ENCODE measurements at regions not wholly inside any gene's neighbourhood (a gene's known extent, or its start where the extent isn't known, plus 50 kb on each side); places are given as distances from the start of the nearest gene placed in this dataset.

DNA sequence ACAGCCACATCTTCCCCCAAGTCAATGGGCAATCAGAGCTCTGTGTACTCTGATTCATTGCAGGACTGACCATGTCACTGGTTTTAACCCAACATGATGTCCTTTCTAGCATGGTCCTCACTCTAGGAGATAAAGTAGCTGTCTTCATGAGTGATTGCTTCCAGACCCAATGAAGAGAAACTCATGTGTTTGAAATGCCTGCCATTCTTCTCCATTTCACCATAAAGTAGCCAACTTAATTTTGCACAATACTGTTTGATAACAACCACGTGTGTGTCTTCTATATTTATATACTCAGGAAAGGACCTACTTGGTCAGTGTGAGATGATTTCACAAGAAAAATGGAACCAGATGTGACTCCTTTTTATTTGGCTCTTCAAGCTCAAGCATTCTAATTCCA is 172.5 kb downstream of the AXIN2 start:
- TF ChIP-seq CTCF (IDR thresholded peaks at IDR 0.05) (no peak), POLR2A (IDR thresholded peaks at IDR 0.05) (no peak)
- Histone ChIP-seq H3K36me3 (ENCODE audit: low read depth, missing control alignments) (no peaks in the 10 kb centered on the region), H3K27me3 (no peaks in the 10 kb centered on the region), H3K4me1 (no peaks in the 10 kb centered on the region), H3K27ac (no peak overlapping the region), H3K4me3 (no peak overlapping the region), H3K9me3 (no peaks in the 10 kb centered on the region)
- WGBS, 2 donors, result 42 to 53% methylated on average over 1 of the region's 1 CpG
- intact Hi-C loops (cut with DNase I; ENCODE audit: low total_unique reads), result no loop called here
- DNase-seq, result no peak

DNA sequence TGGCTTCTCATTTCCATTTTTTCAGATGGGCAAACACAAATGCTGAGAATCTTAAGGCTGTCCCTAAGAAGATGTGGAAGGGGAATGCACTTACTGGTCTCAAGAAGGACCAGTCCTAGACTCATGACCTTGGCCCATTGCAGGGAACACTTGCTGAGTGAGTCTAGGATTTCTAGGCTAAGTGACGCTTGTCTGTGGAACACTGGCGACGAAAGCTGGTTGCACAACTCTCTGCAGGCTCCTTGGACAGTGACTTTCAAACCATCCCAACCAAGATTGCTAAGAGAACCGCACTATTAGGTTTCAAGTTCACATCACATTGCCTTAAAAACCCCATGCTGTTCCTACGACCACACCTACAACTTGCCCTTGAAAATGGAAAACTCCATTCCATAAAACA is 174.1 kb downstream of the AXIN2 start:
- no peak for DNase-seq
- no peak overlapping the region for H3K27ac ChIP-seq
- H3K36me3 ChIP-seq (ENCODE audit: low read depth, missing control alignments), result no peaks in the 10 kb centered on the region
- 90 to 93% methylated on average over 5 of the region's 5 CpGs for WGBS, 2 donors
- no peaks in the 10 kb centered on the region for H3K9me3 ChIP-seq
- TF ChIP-seq CTCF (IDR thresholded peaks at IDR 0.05), result no peak
- no peak for TF ChIP-seq POLR2A (IDR thresholded peaks at IDR 0.05)
- H3K4me1 ChIP-seq, result no peaks in the 10 kb centered on the region
- H3K27me3 ChIP-seq, result no peaks in the 10 kb centered on the region
- H3K4me3 ChIP-seq, result no peak overlapping the region
- intact Hi-C loops (cut with DNase I; ENCODE audit: low total_unique reads), result no loop called here

DNA sequence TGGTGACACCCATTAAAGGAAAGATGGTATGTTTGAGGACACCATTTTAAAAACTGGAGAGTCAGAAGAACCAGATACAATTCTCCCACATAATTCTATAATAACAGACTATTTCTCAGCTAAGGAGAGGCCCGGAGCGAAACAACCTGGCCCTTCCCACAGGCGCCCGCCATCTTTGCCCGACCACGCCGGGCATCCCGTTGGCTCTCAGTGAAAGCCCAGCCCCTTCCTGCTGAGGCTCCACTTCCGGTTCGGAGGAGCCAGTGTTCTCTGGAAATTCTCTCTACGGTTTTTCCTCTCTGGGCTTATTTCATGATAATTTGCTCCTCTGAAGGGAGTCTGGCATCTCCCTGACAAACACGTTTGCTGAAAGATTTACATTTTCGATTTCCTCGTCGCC is 175.7 kb downstream of the AXIN2 start:
- no peaks in the 10 kb centered on the region for H3K9me3 ChIP-seq
- DNase-seq, result peak; percentile 50
- intact Hi-C loops (cut with DNase I; ENCODE audit: low total_unique reads), result no loop called here
- H3K4me3 ChIP-seq, result peak overlapping the region; percentile 24 to 33
- WGBS, 2 donors, result 56 to 87% methylated on average over 15 of the region's 15 CpGs
- H3K27me3 ChIP-seq, result no peaks in the 10 kb centered on the region
- no peaks in the 10 kb centered on the region for H3K36me3 ChIP-seq (ENCODE audit: low read depth, missing control alignments)
- H3K27ac ChIP-seq, result no peak overlapping the region
- TF ChIP-seq CTCF (IDR thresholded peaks at IDR 0.05) (no peak), POLR2A (IDR thresholded peaks at IDR 0.05) (no peak)
- H3K4me1 ChIP-seq, result no peaks in the 10 kb centered on the region

- no peaks in the 10 kb centered on the region for H3K4me1 ChIP-seq
- intact Hi-C loops (cut with DNase I; ENCODE audit: low total_unique reads), result no loop called here
Observed at GRCh38 chr17:65385071-65385470, 176.4 kb downstream of the AXIN2 start.

More at GRCh38 chr17:65385071-65385470, 176.4 kb downstream of the AXIN2 start:
- no peaks in the 10 kb centered on the region for H3K36me3 ChIP-seq (ENCODE audit: low read depth, missing control alignments)
- H3K9me3 ChIP-seq, result no peaks in the 10 kb centered on the region
- no peak for DNase-seq
- TF ChIP-seq POLR2A (IDR thresholded peaks at IDR 0.05) (no peak), CTCF (IDR thresholded peaks at IDR 0.05) (no peak)
- H3K4me3 ChIP-seq, result peak overlapping the region in 1 of 2 donors; percentile 24
- H3K27ac ChIP-seq, result no peak overlapping the region
- no peaks in the 10 kb centered on the region for H3K27me3 ChIP-seq
- 50 to 81% methylated on average over 3 of the region's 3 CpGs for WGBS, 2 donors
